Activated CD8-positive, alpha-beta memory T cell treated with anti-CD3 and anti-CD28 coated beads, Interleukin-2, amount 50 U/mL, for 1 hour (primary cell): ENCODE measurements at regions not wholly inside any gene's neighbourhood (a gene's known extent, or its start where the extent isn't known, plus 50 kb on each side); places are given as distances from the start of the nearest gene placed in this dataset.
"Not testable (repeated sequence)": the region's sequence is repeated elsewhere in the genome, so short reads cannot be mapped to it uniquely, and the experiment has no call there.

ENCODE experiments used
- DNase-seq: peaks from one replicate; pipeline ENCODE4 v3.0.0-alpha.2; 2020; ENCODE audit errors: extremely low read depth

GRCh38 chr2:16037808-16038457 lies 97.6 kb downstream of the MYCN start:
- DNase-seq: no peak

GRCh38 chr2:16036951-16037350 lies 96.6 kb downstream of the MYCN start:
- DNase-seq: no peak

- DNase-seq: no peak
Observed at GRCh38 chr2:16035747-16036745, 95.7 kb downstream of the MYCN start.

- DNase-seq: no peak
Observed at GRCh38 chr2:16034975-16035746, 94.8 kb downstream of the MYCN start.

- DNase-seq: no peak
Observed at GRCh38 chr2:16034151-16034974, 94.0 kb downstream of the MYCN start.

- no peak for DNase-seq
Observed at GRCh38 chr2:16033032-16033293, 92.6 kb downstream of the MYCN start.

GRCh38 chr2:16032282-16033031 lies 92.1 kb downstream of the MYCN start:
- DNase-seq: no peak

GRCh38 chr2:16031848-16032159 lies 91.5 kb downstream of the MYCN start:
- DNase-seq: no peak

- DNase-seq: no peak
Observed at GRCh38 chr2:16031058-16031847, 90.9 kb downstream of the MYCN start.

GRCh38 chr2:16030206-16031057 lies 90.1 kb downstream of the MYCN start:
- DNase-seq: no peak

- DNase-seq: no peak
Observed at GRCh38 chr2:16028644-16029043, 88.3 kb downstream of the MYCN start.

- no peak for DNase-seq
Observed at GRCh38 chr2:16026816-16027501, 86.6 kb downstream of the MYCN start.

- DNase-seq: no peak
Observed at GRCh38 chr2:16025876-16026640, 85.7 kb downstream of the MYCN start.

- no peak for DNase-seq
Observed at GRCh38 chr2:16025211-16025875, 85.0 kb downstream of the MYCN start.

- DNase-seq: not testable (repeated sequence)
Observed at GRCh38 chr2:16024628-16025027, 84.3 kb downstream of the MYCN start.

GRCh38 chr2:16023506-16024360 lies 83.4 kb downstream of the MYCN start:
- no peak for DNase-seq
